Hematopoietic multipotent progenitor cell treated with erythropoietin and hydrocortisone succinate and interleukin-3 and kit ligand, for 8 days (in vitro differentiated cells): ENCODE measurements at regions not wholly inside any gene's neighbourhood (a gene's known extent, or its start where the extent isn't known, plus 50 kb on each side); places are given as distances from the start of the nearest gene placed in this dataset.

Source experiments
- DNase-seq: peaks from one replicate; pipeline ENCODE4 v3.0.0-alpha.2; 2015

- DNase-seq, result no peak
Measured at GRCh38 chr6:6533176-6533575, 55.3 kb upstream of the LY86 start.

- no peak for DNase-seq
Measured at GRCh38 chr6:6534399-6534798, 54.1 kb upstream of the LY86 start.

GRCh38 chr6:6537488-6538260 lies 50.8 kb upstream of the LY86 start:
- DNase-seq, result no peak

- DNase-seq, result no peak
Measured at GRCh38 chr6:6538261-6538660, 50.3 kb upstream of the LY86 start.
